Hepatocyte (in vitro differentiated cells): ENCODE measurements at regions not wholly inside any gene's neighbourhood (a gene's known extent, or its start where the extent isn't known, plus 50 kb on each side); places are given as distances from the start of the nearest gene placed in this dataset.

Experiments
- DNase-seq: peaks from one replicate; pipeline ENCODE4 v3.0.0-alpha.2; 2016; ENCODE audit warnings: low spot score
- H2AFZ ChIP-seq: fragments of 200-600 bp; sonication (generic); 2 replicates; pipeline ENCODE4 v1.6.0; 2016; ENCODE audit warnings: antibody characterized with exemption, mild to moderate bottlenecking
- H3K27ac ChIP-seq: fragments of 200-600 bp; sonication (generic); 2 replicates; pipeline ENCODE4 v1.5.1; 2016; ENCODE audit warnings: mild to moderate bottlenecking
- H3K27me3 ChIP-seq: fragments of 200-600 bp; sonication (generic); 2 replicates; pipeline ENCODE4 v1.6.1; 2016
- H3K36me3 ChIP-seq: fragments of 200-600 bp; sonication (generic); replicated peaks from 2 replicates; pipeline ENCODE4 v1.5.1; 2016; ENCODE audit warnings: low read depth; ENCODE audit not compliant: insufficient read depth
- H3K4me1 ChIP-seq: fragments of 200-600 bp; sonication (generic); 2 replicates; pipeline ENCODE4 v1.5.1; 2016; ENCODE audit warnings: mild to moderate bottlenecking, moderate library complexity; ENCODE audit not compliant: insufficient read depth
- H3K4me2 ChIP-seq: fragments of 200-600 bp; sonication (generic); 2 replicates; pipeline ENCODE4 v1.6.0; 2016
- H3K4me3 ChIP-seq: fragments of 200-600 bp; sonication (generic); 2 replicates; pipeline ENCODE4 v1.5.1; 2016; ENCODE audit warnings: mild to moderate bottlenecking
- H3K79me2 ChIP-seq: fragments of 200-600 bp; sonication (generic); 2 replicates; pipeline ENCODE4 v1.6.0; 2017; ENCODE audit warnings: mild to moderate bottlenecking
- H3K9me2 ChIP-seq: fragments of 200-600 bp; sonication (generic); replicated peaks from 2 replicates; pipeline ENCODE4 v1.6.0; 2017; ENCODE audit warnings: mild to moderate bottlenecking; ENCODE audit not compliant: insufficient read depth
- H3K9me3 ChIP-seq: fragments of 200-600 bp; sonication (generic); 2 replicates; pipeline ENCODE4 v1.5.1; 2016; ENCODE audit warnings: low read depth, mild to moderate bottlenecking
- H4K20me1 ChIP-seq: fragments of 200-600 bp; sonication (generic); 2 replicates; pipeline ENCODE4 v1.6.0; 2016; ENCODE audit warnings: mild to moderate bottlenecking; ENCODE audit not compliant: insufficient read depth, poor library complexity, severe bottlenecking
- CTCF ChIP-seq: fragments of 200-600 bp; sonication (generic); IDR thresholded peaks from 2 replicates; pipeline ENCODE4 v1.5.1; 2016; ENCODE audit warnings: antibody characterized with exemption, mild to moderate bottlenecking; ENCODE audit not compliant: poor library complexity
- EZH2 ChIP-seq: fragments of 200-600 bp; sonication (generic); IDR thresholded peaks from 2 replicates; pipeline ENCODE4 v1.6.1; 2016; ENCODE audit warnings: antibody characterized with exemption, mild to moderate bottlenecking, borderline replicate concordance
- EZH2phosphoT487 ChIP-seq: fragments of 200-600 bp; sonication (generic); IDR thresholded peaks from one replicate; pipeline ENCODE4 v1.6.1; 2018; ENCODE audit warnings: antibody characterized with exemption, mild to moderate bottlenecking, low read depth, moderate library complexity; ENCODE audit not compliant: unreplicated experiment, severe bottlenecking
- WGBS: methylation state at CpG from one replicate; pipeline ENCODE4 v1.1.6; 2016; ENCODE audit warnings: low lambda C conversion rate; ENCODE audit errors: missing lambda C conversion rate; 5-methylcytosine and 5-hydroxymethylcytosine counted together

GRCh38 chr16:52976539-52977167, 76.0 kb downstream of the CHD9NB start:
- Histone ChIP-seq H3K4me2 (no peak overlapping the region), H3K4me3 (no peak overlapping the region), H2AFZ (no peak overlapping the region), H3K79me2 (no peaks in the 10 kb centered on the region), H3K9me3 (no peaks in the 10 kb centered on the region), H4K20me1 (no peaks in the 10 kb centered on the region), H3K9me2 (no peaks in the 10 kb centered on the region), H3K27ac (no peak overlapping the region), H3K36me3 (no peaks in the 10 kb centered on the region), H3K27me3 (no peaks in the 10 kb centered on the region), H3K4me1 (no peaks in the 10 kb centered on the region)
- TF ChIP-seq EZH2 (no peak), CTCF (peak; percentile 32), EZH2phosphoT487 (no peak)
- peak; percentile 42 for DNase-seq

- Histone ChIP-seq H3K36me3 (no peaks in the 10 kb centered on the region), H3K27ac (no peak overlapping the region), H4K20me1 (no peaks in the 10 kb centered on the region), H3K9me3 (no peaks in the 10 kb centered on the region), H2AFZ (no peak overlapping the region), H3K9me2 (no peaks in the 10 kb centered on the region), H3K4me1 (no peaks in the 10 kb centered on the region), H3K27me3 (no peaks in the 10 kb centered on the region), H3K4me3 (no peak overlapping the region), H3K79me2 (no peaks in the 10 kb centered on the region), H3K4me2 (no peak overlapping the region)
- TF ChIP-seq EZH2phosphoT487: no peak
- no peak for TF ChIP-seq EZH2
- DNase-seq: no peak
These were observed 85.0 kb downstream of the CHD9NB start for GRCh38 chr16:52967744-52968143.

- TF ChIP-seq EZH2 (no peak), CTCF (no peak), EZH2phosphoT487 (no peak)
- no peaks in the 10 kb centered on the region for H3K27me3 ChIP-seq
- 48% methylated on average over 2 of the region's 2 CpGs for WGBS
- H3K9me3 ChIP-seq: no peaks in the 10 kb centered on the region
- H3K4me3 ChIP-seq: no peak overlapping the region
- H3K4me2 ChIP-seq: no peak overlapping the region
- no peaks in the 10 kb centered on the region for H3K79me2 ChIP-seq
- no peaks in the 10 kb centered on the region for H3K36me3 ChIP-seq
- no peak for DNase-seq
- no peak overlapping the region for H3K27ac ChIP-seq
- no peak overlapping the region for H2AFZ ChIP-seq
- no peaks in the 10 kb centered on the region for H3K9me2 ChIP-seq
- no peaks in the 10 kb centered on the region for H4K20me1 ChIP-seq
- no peaks in the 10 kb centered on the region for H3K4me1 ChIP-seq
These were observed 88.4 kb downstream of the CHD9NB start for GRCh38 chr16:52964290-52964689.

- no peak for DNase-seq
- Histone ChIP-seq H3K4me2 (no peak overlapping the region), H2AFZ (no peak overlapping the region), H3K27me3 (no peaks in the 10 kb centered on the region), H3K27ac (no peak overlapping the region), H3K4me1 (no peaks in the 10 kb centered on the region), H3K9me2 (no peaks in the 10 kb centered on the region), H3K4me3 (no peak overlapping the region), H3K79me2 (no peaks in the 10 kb centered on the region), H3K36me3 (no peaks in the 10 kb centered on the region), H3K9me3 (no peaks in the 10 kb centered on the region), H4K20me1 (no peaks in the 10 kb centered on the region)
- 75% methylated on average over 4 of the region's 4 CpGs for WGBS
- no peak for TF ChIP-seq EZH2
- no peak for TF ChIP-seq EZH2phosphoT487
- no peak for TF ChIP-seq CTCF
These were observed 88.8 kb downstream of the CHD9NB start for GRCh38 chr16:52963855-52964242.
